ENCODE measurements at regions not wholly inside any gene's neighbourhood (a gene's known extent, or its start where the extent isn't known, plus 50 kb on each side); places are given as distances from the start of the nearest gene placed in this dataset.
"Not testable (repeated sequence)": the region's sequence is repeated elsewhere in the genome, so short reads cannot be mapped to it uniquely, and the experiment has no call there.

GRCh38 chr4:127525608-127526007 is 107.1 kb upstream of the INTU start:
- Histone ChIP-seq H3K27ac (ENCODE audit: low read length) (no peak overlapping the region), H3K36me3 (replicated peaks; ENCODE audit: insufficient read depth, low read length) (no peaks in the 10 kb centered on the region), H3K9me2 (replicated peaks; ENCODE audit: insufficient read depth, low read length) (no peaks in the 10 kb centered on the region), H3F3A (ENCODE audit: insufficient read depth, low read length) (no peaks in the 10 kb centered on the region), H3K4me3 (ENCODE audit: low read length) (no peak overlapping the region), H3K27me3 (replicated peaks; ENCODE audit: insufficient read depth, low read length) (no peaks in the 10 kb centered on the region), H3K4me1 (ENCODE audit: low read length) (no peaks in the 10 kb centered on the region), H2AFZ (ENCODE audit: low read length) (no peak overlapping the region), H3K9me3 (replicated peaks; ENCODE audit: insufficient read depth, low read length) (no peaks in the 10 kb centered on the region), H3K9ac (ENCODE audit: low read length) (no peak overlapping the region), H4K20me1 (ENCODE audit: insufficient read depth, low read length) (no peaks in the 10 kb centered on the region), H3K79me2 (ENCODE audit: low read length) (no peaks in the 10 kb centered on the region), H3K4me2 (ENCODE audit: low read depth, low read length) (no peak overlapping the region)
- no peak for TF ChIP-seq EZH2phosphoT487 (IDR thresholded peaks at IDR 0.05; ENCODE audit: low read length)
- no peak for TF ChIP-seq EZH2 (optimal IDR thresholded peaks at IDR 0.05; ENCODE audit: low read depth, low read length)
- no peak for TF ChIP-seq CTCF (IDR thresholded peaks at IDR 0.05; ENCODE audit: low read length)
- no peak for DNase-seq

GRCh38 chr4:127528302-127528701 is 104.5 kb upstream of the INTU start:
- no peak overlapping the region for H3K4me2 ChIP-seq (ENCODE audit: low read depth, low read length)
- H3F3A ChIP-seq (ENCODE audit: insufficient read depth, low read length) = no peaks in the 10 kb centered on the region
- H3K9me2 ChIP-seq (replicated peaks; ENCODE audit: insufficient read depth, low read length) = no peaks in the 10 kb centered on the region
- H2AFZ ChIP-seq (ENCODE audit: low read length) = no peak overlapping the region
- DNase-seq = no peak
- no peaks in the 10 kb centered on the region for H3K79me2 ChIP-seq (ENCODE audit: low read length)
- H3K9me3 ChIP-seq (replicated peaks; ENCODE audit: insufficient read depth, low read length) = no peaks in the 10 kb centered on the region
- no peaks in the 10 kb centered on the region for H3K27me3 ChIP-seq (replicated peaks; ENCODE audit: insufficient read depth, low read length)
- H3K9ac ChIP-seq (ENCODE audit: low read length) = no peak overlapping the region
- H4K20me1 ChIP-seq (ENCODE audit: insufficient read depth, low read length) = no peaks in the 10 kb centered on the region
- H3K36me3 ChIP-seq (replicated peaks; ENCODE audit: insufficient read depth, low read length) = no peaks in the 10 kb centered on the region
- H3K4me3 ChIP-seq (ENCODE audit: low read length) = no peak overlapping the region
- no peak for TF ChIP-seq CTCF (IDR thresholded peaks at IDR 0.05; ENCODE audit: low read length)
- no peak for TF ChIP-seq EZH2 (optimal IDR thresholded peaks at IDR 0.05; ENCODE audit: low read depth, low read length)
- no peak for TF ChIP-seq EZH2phosphoT487 (IDR thresholded peaks at IDR 0.05; ENCODE audit: low read length)
- no peak overlapping the region for H3K27ac ChIP-seq (ENCODE audit: low read length)
- H3K4me1 ChIP-seq (ENCODE audit: low read length) = no peaks in the 10 kb centered on the region

- not testable (repeated sequence) for H3K79me2 ChIP-seq (ENCODE audit: low read length); H3K4me1 ChIP-seq (ENCODE audit: low read length); H3K27ac ChIP-seq (ENCODE audit: low read length); DNase-seq; H3F3A ChIP-seq (ENCODE audit: insufficient read depth, low read length); H3K4me3 ChIP-seq (ENCODE audit: low read length); H3K9ac ChIP-seq (ENCODE audit: low read length); H4K20me1 ChIP-seq (ENCODE audit: insufficient read depth, low read length); H2AFZ ChIP-seq (ENCODE audit: low read length); H3K4me2 ChIP-seq (ENCODE audit: low read depth, low read length); H3K36me3 ChIP-seq (replicated peaks; ENCODE audit: insufficient read depth, low read length); H3K9me3 ChIP-seq (replicated peaks; ENCODE audit: insufficient read depth, low read length); H3K27me3 ChIP-seq (replicated peaks; ENCODE audit: insufficient read depth, low read length); H3K9me2 ChIP-seq (replicated peaks; ENCODE audit: insufficient read depth, low read length)
These were observed 102.9 kb upstream of the INTU start for GRCh38 chr4:127529879-127530278.

GRCh38 chr4:127533028-127533700 is 99.6 kb upstream of the INTU start:
- H3K9me3 ChIP-seq (replicated peaks; ENCODE audit: insufficient read depth, low read length) = no peaks in the 10 kb centered on the region
- no peak overlapping the region for H3K4me2 ChIP-seq (ENCODE audit: low read depth, low read length)
- TF ChIP-seq EZH2phosphoT487 (IDR thresholded peaks at IDR 0.05; ENCODE audit: low read length) (no peak), CTCF (IDR thresholded peaks at IDR 0.05; ENCODE audit: low read length) (no peak), EZH2 (optimal IDR thresholded peaks at IDR 0.05; ENCODE audit: low read depth, low read length) (no peak)
- H3K9me2 ChIP-seq (replicated peaks; ENCODE audit: insufficient read depth, low read length) = no peaks in the 10 kb centered on the region
- H3K79me2 ChIP-seq (ENCODE audit: low read length) = no peaks in the 10 kb centered on the region
- H4K20me1 ChIP-seq (ENCODE audit: insufficient read depth, low read length) = no peaks in the 10 kb centered on the region
- DNase-seq = no peak
- no peaks in the 10 kb centered on the region for H3F3A ChIP-seq (ENCODE audit: insufficient read depth, low read length)
- no peaks in the 10 kb centered on the region for H3K27me3 ChIP-seq (replicated peaks; ENCODE audit: insufficient read depth, low read length)
- no peak overlapping the region for H3K27ac ChIP-seq (ENCODE audit: low read length)
- H3K9ac ChIP-seq (ENCODE audit: low read length) = no peak overlapping the region
- no peaks in the 10 kb centered on the region for H3K4me1 ChIP-seq (ENCODE audit: low read length)
- no peak overlapping the region for H3K4me3 ChIP-seq (ENCODE audit: low read length)
- H3K36me3 ChIP-seq (replicated peaks; ENCODE audit: insufficient read depth, low read length) = no peaks in the 10 kb centered on the region
- no peak overlapping the region for H2AFZ ChIP-seq (ENCODE audit: low read length)
